SJCRH30 (cell line): ENCODE measurements at regions not wholly inside any gene's neighbourhood (a gene's known extent, or its start where the extent isn't known, plus 50 kb on each side); places are given as distances from the start of the nearest gene placed in this dataset.
A peak's percentile ranks its signal among the peaks of the same experiment; 100 is the strongest.
"Not testable (repeated sequence)": the region's sequence is repeated elsewhere in the genome, so short reads cannot be mapped to it uniquely, and the experiment has no call there.

Source experiments
- DNase-seq, 2 experiments: peaks; one replicate each; pipeline ENCODE4 v3.0.0-alpha.2; 2015 to 2020
- H3K27ac ChIP-seq: fragments of 250-450 bp; sonication (Bioruptor Pico); 2 replicates; pipeline ENCODE4 v1.5.1; 2020; ENCODE audit warnings: mild to moderate bottlenecking, moderate library complexity
- H3K27me3 ChIP-seq: fragments of 250-450 bp; sonication (Bioruptor Pico); 2 replicates; pipeline ENCODE4 v1.5.1; 2020; ENCODE audit warnings: mild to moderate bottlenecking, moderate library complexity
- H3K36me3 ChIP-seq: fragments of 250-450 bp; sonication (Bioruptor Pico); 2 replicates; pipeline ENCODE4 v1.5.1; 2020; ENCODE audit warnings: mild to moderate bottlenecking, moderate library complexity
- H3K4me1 ChIP-seq: fragments of 250-450 bp; sonication (Bioruptor Pico); 2 replicates; pipeline ENCODE4 v1.5.1; 2020; ENCODE audit warnings: mild to moderate bottlenecking, moderate library complexity
- H3K4me3 ChIP-seq: fragments of 250-450 bp; sonication (Bioruptor Pico); 2 replicates; pipeline ENCODE4 v1.5.1; 2020; ENCODE audit warnings: mild to moderate bottlenecking, moderate library complexity
- H3K9me3 ChIP-seq: fragments of 250-450 bp; sonication (Bioruptor Pico); replicated peaks from 2 replicates; pipeline ENCODE4 v1.5.1; 2020; ENCODE audit warnings: mild to moderate bottlenecking, moderate library complexity

DNA sequence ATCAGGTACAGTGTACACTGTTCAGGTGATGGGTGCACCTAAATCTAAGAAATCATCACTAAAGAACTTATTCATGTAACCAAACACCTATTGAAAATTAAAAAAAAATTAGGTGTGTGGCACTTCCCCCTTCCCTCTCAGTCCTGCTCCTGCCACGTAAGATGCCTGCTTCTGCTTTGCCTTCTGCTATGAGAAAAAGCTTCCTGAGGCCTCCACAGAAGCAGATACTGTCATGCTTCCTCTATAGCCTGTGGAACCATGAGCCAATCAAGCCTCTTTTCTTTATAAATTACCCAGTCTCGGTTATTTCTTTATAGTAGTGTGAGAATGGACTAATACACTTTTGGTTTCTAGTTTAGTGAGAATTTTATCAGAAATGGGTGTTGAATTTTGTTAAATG lies 459.8 kb upstream of the DIPK2B start:
- no peak overlapping the region for H3K4me3 ChIP-seq
- H3K4me1 ChIP-seq: no peaks in the 10 kb centered on the region
- DNase-seq: no peak
- H3K36me3 ChIP-seq: no peaks in the 10 kb centered on the region
- H3K9me3 ChIP-seq: no peaks in the 10 kb centered on the region
- no peak overlapping the region for H3K27ac ChIP-seq
- no peaks in the 10 kb centered on the region for H3K27me3 ChIP-seq

DNA sequence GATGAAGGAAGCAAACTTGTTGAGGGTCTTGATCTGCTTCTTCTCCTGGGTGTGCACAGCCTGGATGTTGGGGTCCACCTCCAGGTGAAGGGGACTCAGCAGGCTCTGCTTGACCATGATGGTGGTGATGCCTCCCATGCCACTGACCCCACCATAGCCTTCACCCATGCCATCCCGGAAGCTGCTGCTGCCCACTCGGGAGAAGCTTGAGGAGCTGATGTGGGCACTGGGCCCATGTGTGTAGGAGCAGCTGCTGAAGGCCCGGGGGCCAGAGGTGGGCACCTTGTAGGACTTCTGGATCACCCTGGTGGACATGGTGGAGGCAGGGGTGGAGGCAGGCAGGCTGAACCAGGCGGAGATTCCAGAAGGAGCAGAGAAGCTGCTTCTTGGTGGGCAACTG lies 432.7 kb upstream of the DIPK2B start:
- H3K36me3 ChIP-seq: no peaks in the 10 kb centered on the region
- no peaks in the 10 kb centered on the region for H3K4me1 ChIP-seq
- H3K4me3 ChIP-seq: no peak overlapping the region
- H3K9me3 ChIP-seq: no peaks in the 10 kb centered on the region
- DNase-seq: no peak
- no peaks in the 10 kb centered on the region for H3K27me3 ChIP-seq
- no peak overlapping the region for H3K27ac ChIP-seq

DNA sequence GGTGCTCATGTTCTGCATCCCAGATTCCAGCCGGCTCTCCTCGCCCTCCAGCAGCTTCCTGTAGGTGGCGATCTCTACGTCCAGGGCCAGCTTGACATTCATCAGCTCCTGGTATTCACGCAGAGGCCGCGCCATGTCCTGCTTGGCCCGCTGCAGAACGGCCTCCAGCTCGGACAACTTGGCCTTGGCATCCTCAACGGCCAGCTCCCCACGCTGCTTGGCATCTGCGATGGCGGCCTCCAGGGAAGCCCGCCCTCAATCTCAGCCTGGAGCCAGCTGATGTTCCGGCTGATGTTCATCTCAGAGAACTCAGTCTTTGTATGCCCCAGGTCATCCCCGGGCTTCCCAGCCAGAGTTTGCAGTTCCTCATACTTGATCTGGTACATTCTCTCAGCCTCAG lies 431.8 kb upstream of the DIPK2B start:
- Histone ChIP-seq H3K36me3 (no peaks in the 10 kb centered on the region), H3K27ac (no peak overlapping the region), H3K4me3 (no peak overlapping the region)

DNA sequence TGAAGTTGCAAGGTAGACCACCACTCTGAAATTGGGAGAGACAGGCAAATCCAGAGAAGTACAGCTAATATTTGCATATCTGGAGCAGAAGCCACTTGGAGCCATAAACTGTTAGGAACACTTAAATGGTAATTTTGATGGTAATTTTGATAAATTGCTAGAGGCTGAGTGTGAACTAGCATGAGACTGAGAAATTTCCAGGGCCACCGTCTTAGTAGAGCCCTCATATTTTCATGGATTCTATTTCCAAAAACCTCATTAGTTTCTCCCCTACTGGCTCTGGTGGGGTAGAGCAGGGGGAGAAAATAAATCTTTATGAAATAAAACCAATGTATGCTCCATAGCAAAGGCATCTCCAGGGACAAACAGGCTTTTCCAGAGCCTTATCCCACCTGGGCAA lies 429.4 kb upstream of the DIPK2B start:
- no peak for DNase-seq
- H3K4me3 ChIP-seq: no peak overlapping the region
- H3K27me3 ChIP-seq: no peaks in the 10 kb centered on the region
- no peaks in the 10 kb centered on the region for H3K9me3 ChIP-seq
- no peaks in the 10 kb centered on the region for H3K4me1 ChIP-seq
- H3K36me3 ChIP-seq: no peaks in the 10 kb centered on the region
- no peak overlapping the region for H3K27ac ChIP-seq

More for the DNA sequence above, 431.8 kb upstream of the DIPK2B start:
- Histone ChIP-seq H3K9me3 (no peaks in the 10 kb centered on the region), H3K4me1 (no peaks in the 10 kb centered on the region), H3K27me3 (no peaks in the 10 kb centered on the region)
- no peak for DNase-seq

DNA sequence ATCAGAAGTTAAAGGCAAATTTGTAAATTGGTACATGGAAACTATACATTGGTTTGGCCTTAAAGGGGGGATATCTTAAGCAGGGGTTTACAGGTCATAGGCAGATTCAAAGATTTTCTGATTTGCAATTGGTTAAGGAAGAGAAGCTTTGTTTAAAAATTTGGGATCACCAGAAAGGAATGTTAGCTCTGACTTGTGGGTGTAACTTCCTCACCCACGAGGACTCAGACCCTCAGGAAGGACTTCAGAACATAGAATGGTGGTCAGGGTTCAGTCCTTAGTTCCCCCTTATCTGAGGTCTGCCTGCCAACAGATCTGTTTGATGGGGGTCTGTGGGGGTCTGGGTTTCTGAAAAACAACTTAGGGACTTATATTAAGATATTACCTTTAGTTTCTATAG lies 427.4 kb upstream of the DIPK2B start:
- Histone ChIP-seq H3K36me3 (no peaks in the 10 kb centered on the region), H3K27me3 (no peaks in the 10 kb centered on the region), H3K4me3 (no peak overlapping the region), H3K9me3 (no peaks in the 10 kb centered on the region), H3K4me1 (no peaks in the 10 kb centered on the region), H3K27ac (no peak overlapping the region)
- DNase-seq: no peak

- H3K9me3 ChIP-seq: no peaks in the 10 kb centered on the region
- no peaks in the 10 kb centered on the region for H3K36me3 ChIP-seq
- no peaks in the 10 kb centered on the region for H3K4me1 ChIP-seq
- no peak overlapping the region for H3K27ac ChIP-seq
- H3K4me3 ChIP-seq: no peak overlapping the region
- no peak for DNase-seq
- H3K27me3 ChIP-seq: no peaks in the 10 kb centered on the region
These were observed 422.6 kb upstream of the DIPK2B start for GRCh38 chrX:45623266-45623665.

GRCh38 chrX:45622538-45622937 lies 421.9 kb upstream of the DIPK2B start:
- H3K27ac ChIP-seq: no peak overlapping the region
- no peak overlapping the region for H3K4me3 ChIP-seq
- no peaks in the 10 kb centered on the region for H3K27me3 ChIP-seq

GRCh38 chrX:45622042-45622423 lies 421.4 kb upstream of the DIPK2B start:
- Histone ChIP-seq H3K27me3 (no peaks in the 10 kb centered on the region), H3K36me3 (no peaks in the 10 kb centered on the region), H3K4me3 (no peak overlapping the region), H3K27ac (no peak overlapping the region), H3K9me3 (no peaks in the 10 kb centered on the region), H3K4me1 (no peaks in the 10 kb centered on the region)
- DNase-seq: no peak

More at GRCh38 chrX:45622538-45622937, 421.9 kb upstream of the DIPK2B start:
- H3K36me3 ChIP-seq: no peaks in the 10 kb centered on the region
- no peak for DNase-seq
- H3K4me1 ChIP-seq: no peaks in the 10 kb centered on the region
- H3K9me3 ChIP-seq: no peaks in the 10 kb centered on the region

DNA sequence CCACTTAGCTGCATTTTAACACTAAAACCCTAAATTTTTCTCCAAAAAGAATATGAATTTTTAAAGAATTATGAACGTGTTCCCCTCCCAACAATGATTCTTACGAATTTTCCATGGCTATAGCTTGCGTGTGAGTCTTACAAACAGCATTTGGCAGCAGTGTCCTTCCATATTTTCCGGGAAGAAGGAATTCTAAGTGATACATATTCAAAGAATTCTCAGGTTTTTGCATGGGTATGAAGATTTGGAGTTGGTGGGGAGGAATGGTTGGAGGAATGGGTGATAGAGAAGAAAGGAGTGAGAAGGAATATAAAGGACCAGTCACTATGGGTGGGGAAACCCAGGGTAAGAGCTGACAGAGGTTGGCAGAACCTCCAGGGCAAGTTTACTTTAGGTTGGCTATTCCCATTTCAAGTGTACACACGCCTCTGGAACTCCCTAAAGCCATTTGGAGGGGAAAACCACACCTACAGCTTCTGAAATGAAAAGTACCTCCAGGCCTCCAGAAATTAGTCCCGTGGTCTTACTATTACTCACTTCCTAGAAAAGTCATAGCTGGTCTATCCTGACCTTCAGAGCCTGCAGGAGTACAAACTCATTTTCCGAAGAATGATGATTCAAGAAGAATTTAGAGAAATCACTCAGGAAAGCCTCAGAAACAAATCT lies 420.8 kb upstream of the DIPK2B start:
- DNase-seq: no peak

DNA sequence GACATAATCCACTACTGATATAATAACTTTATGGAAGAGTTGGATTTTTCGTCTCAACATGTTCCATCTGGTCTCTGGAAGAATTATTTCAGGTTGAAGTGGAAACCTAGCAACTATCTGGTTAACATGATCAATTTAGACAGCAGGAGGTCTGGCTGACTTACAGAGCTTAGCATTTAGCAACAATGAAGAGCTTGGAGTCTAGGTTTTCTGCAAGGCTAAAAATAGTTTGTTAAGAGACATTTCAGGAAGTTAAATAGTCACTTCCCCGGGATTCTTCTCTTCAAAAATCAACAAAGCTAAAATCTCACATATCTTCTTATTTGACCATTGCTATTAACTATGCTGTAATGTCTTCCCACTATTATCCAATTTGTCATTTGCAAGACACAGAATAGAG lies 418.6 kb upstream of the DIPK2B start:
- no peaks in the 10 kb centered on the region for H3K4me1 ChIP-seq
- DNase-seq: no peak
- no peak overlapping the region for H3K4me3 ChIP-seq
- H3K36me3 ChIP-seq: no peaks in the 10 kb centered on the region
- no peak overlapping the region for H3K27ac ChIP-seq
- H3K27me3 ChIP-seq: no peaks in the 10 kb centered on the region
- H3K9me3 ChIP-seq: no peaks in the 10 kb centered on the region

More for the DNA sequence above, 420.8 kb upstream of the DIPK2B start:
- no peaks in the 10 kb centered on the region for H3K9me3 ChIP-seq
- no peak overlapping the region for H3K27ac ChIP-seq
- no peak overlapping the region for H3K4me3 ChIP-seq
- no peaks in the 10 kb centered on the region for H3K27me3 ChIP-seq
- H3K36me3 ChIP-seq: no peaks in the 10 kb centered on the region
- no peaks in the 10 kb centered on the region for H3K4me1 ChIP-seq

GRCh38 chrX:45615591-45615990 lies 414.9 kb upstream of the DIPK2B start:
- not testable (repeated sequence) for H3K27ac ChIP-seq, H3K9me3 ChIP-seq, H3K27me3 ChIP-seq, H3K4me1 ChIP-seq, H3K36me3 ChIP-seq, H3K4me3 ChIP-seq
- peak in 1 of 2 experiments; percentile 1 for DNase-seq

GRCh38 chrX:45614853-45615252 lies 414.2 kb upstream of the DIPK2B start:
- DNase-seq: no peak
- Histone ChIP-seq H3K27me3 (no peaks in the 10 kb centered on the region), H3K4me1 (no peaks in the 10 kb centered on the region), H3K36me3 (no peaks in the 10 kb centered on the region), H3K4me3 (no peak overlapping the region), H3K27ac (no peak overlapping the region), H3K9me3 (no peaks in the 10 kb centered on the region)

DNA sequence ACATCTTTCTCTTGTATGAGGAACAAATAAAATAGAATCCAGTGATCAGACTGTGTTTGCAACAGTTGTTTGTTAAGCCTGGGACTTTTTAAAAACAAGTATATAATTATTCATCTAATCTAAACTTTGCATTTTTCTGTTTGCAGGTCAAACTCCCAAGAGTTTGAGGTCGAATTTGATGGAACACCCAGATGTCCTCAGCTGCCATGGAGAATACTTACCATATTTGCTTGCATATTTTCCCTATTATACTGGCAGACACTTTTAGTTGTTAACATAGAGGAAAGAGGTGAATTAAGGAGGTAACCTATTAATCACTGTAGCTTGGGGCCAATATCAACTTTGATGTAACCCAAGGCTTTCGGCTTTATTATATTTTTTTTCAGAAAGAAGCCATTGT lies 401.5 kb upstream of the DIPK2B start:
- H3K36me3 ChIP-seq: no peaks in the 10 kb centered on the region
- no peaks in the 10 kb centered on the region for H3K4me1 ChIP-seq
- no peak overlapping the region for H3K27ac ChIP-seq
- H3K27me3 ChIP-seq: no peaks in the 10 kb centered on the region
- no peak overlapping the region for H3K4me3 ChIP-seq
- H3K9me3 ChIP-seq: no peaks in the 10 kb centered on the region
- DNase-seq: no peak

DNA sequence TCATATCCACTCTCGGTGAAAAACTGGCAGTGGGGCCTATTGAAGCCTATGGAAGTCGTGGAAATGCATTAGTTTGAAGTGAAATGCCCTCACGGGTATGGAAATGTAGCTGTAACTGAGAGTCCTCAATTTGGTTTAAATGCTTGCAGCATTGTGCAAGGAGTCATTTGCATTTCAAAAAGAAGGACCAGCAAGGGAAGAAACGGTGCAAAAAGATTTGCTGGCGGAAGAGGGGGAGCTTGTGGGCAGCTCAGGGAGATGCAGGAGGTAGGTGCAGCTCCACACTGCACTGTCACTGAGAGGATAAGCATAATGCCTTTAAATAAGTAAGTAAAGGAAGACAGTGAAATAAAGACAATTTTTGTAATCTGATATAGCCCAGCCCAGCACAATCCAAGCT lies 400.4 kb upstream of the DIPK2B start:
- no peak for DNase-seq
- no peaks in the 10 kb centered on the region for H3K36me3 ChIP-seq
- no peak overlapping the region for H3K4me3 ChIP-seq
- H3K4me1 ChIP-seq: no peaks in the 10 kb centered on the region
- no peaks in the 10 kb centered on the region for H3K9me3 ChIP-seq
- no peaks in the 10 kb centered on the region for H3K27me3 ChIP-seq
- no peak overlapping the region for H3K27ac ChIP-seq

- H3K9me3 ChIP-seq: no peaks in the 10 kb centered on the region
- no peak overlapping the region for H3K4me3 ChIP-seq
- DNase-seq: no peak
- H3K36me3 ChIP-seq: no peaks in the 10 kb centered on the region
- no peaks in the 10 kb centered on the region for H3K4me1 ChIP-seq
- no peak overlapping the region for H3K27ac ChIP-seq
- no peaks in the 10 kb centered on the region for H3K27me3 ChIP-seq
These were observed 398.2 kb upstream of the DIPK2B start for GRCh38 chrX:45598861-45599260.

- no peak overlapping the region for H3K27ac ChIP-seq
- no peaks in the 10 kb centered on the region for H3K9me3 ChIP-seq
- no peak overlapping the region for H3K4me3 ChIP-seq
- DNase-seq: no peak
- no peaks in the 10 kb centered on the region for H3K36me3 ChIP-seq
- H3K27me3 ChIP-seq: no peaks in the 10 kb centered on the region
- no peaks in the 10 kb centered on the region for H3K4me1 ChIP-seq
These were observed 395.6 kb upstream of the DIPK2B start for GRCh38 chrX:45596188-45596808.
